ENCODE measurements at regions not wholly inside any gene's neighbourhood (a gene's known extent, or its start where the extent isn't known, plus 50 kb on each side); places are given as distances from the start of the nearest gene placed in this dataset.

DNA sequence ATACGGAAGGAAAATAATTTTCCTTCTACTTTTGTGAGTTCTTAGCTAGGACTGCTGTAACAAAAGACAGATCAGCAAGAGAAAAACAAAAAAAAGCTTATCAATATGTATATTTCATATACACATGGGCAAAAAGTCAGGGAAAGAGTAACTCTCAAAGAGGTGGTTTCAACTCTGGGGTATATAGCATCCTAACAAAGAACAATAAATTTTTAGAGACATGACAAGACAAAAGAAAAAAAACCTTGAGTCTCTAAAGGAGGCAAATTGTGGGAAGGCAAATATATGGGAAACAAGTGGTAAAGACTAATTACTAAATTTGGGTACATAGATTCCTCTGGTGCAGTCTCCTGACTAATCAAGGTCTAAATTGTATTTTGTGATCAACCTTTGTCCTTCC lies 93.2 kb downstream of the C5orf15 start:
- TF ChIP-seq, protein P1, sequence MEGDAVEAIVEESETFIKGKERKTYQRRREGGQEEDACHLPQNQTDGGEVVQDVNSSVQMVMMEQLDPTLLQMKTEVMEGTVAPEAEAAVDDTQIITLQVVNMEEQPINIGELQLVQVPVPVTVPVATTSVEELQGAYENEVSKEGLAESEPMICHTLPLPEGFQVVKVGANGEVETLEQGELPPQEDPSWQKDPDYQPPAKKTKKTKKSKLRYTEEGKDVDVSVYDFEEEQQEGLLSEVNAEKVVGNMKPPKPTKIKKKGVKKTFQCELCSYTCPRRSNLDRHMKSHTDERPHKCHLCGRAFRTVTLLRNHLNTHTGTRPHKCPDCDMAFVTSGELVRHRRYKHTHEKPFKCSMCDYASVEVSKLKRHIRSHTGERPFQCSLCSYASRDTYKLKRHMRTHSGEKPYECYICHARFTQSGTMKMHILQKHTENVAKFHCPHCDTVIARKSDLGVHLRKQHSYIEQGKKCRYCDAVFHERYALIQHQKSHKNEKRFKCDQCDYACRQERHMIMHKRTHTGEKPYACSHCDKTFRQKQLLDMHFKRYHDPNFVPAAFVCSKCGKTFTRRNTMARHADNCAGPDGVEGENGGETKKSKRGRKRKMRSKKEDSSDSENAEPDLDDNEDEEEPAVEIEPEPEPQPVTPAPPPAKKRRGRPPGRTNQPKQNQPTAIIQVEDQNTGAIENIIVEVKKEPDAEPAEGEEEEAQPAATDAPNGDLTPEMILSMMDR (conservative IDR thresholded peaks at IDR 0.05): no peak
- TF ChIP-seq ZFX (IDR thresholded peaks at IDR 0.05): no peak
